Type B pancreatic cell (in vitro differentiated cells): ENCODE measurements at regions not wholly inside any gene's neighbourhood (a gene's known extent, or its start where the extent isn't known, plus 50 kb on each side); places are given as distances from the start of the nearest gene placed in this dataset.

Experiments used
- DNase-seq: peaks from one replicate; pipeline ENCODE4 v3.0.0; 2021; ENCODE audit warnings: mixed read lengths; ENCODE audit not compliant: unreplicated experiment; ENCODE audit errors: extremely low spot score
- H3K27ac Mint-ChIP-seq: 2 replicates; pipeline ENCODE4 v1.8.0; 2021; ENCODE audit warnings: mild to moderate bottlenecking, mixed read lengths
- H3K27me3 Mint-ChIP-seq: 2 replicates; pipeline ENCODE4 v1.8.0; 2021; ENCODE audit warnings: mixed read lengths
- H3K36me3 Mint-ChIP-seq: 2 replicates; pipeline ENCODE4 v1.8.0; 2021; ENCODE audit warnings: mixed read lengths
- H3K4me1 Mint-ChIP-seq: one replicate; pipeline ENCODE4 v1.8.0; 2021; ENCODE audit warnings: mixed read lengths; ENCODE audit not compliant: unreplicated experiment
- H3K4me3 Mint-ChIP-seq: 2 replicates; pipeline ENCODE4 v1.8.0; 2021; ENCODE audit warnings: mild to moderate bottlenecking, mixed read lengths
- H3K9me3 Mint-ChIP-seq: 2 replicates; pipeline ENCODE4 v1.8.0; 2021; ENCODE audit warnings: mixed read lengths
- CTCF ChIP-seq: fragments of 200-600 bp; sonication (generic); conservative IDR thresholded peaks from 2 replicates; pipeline ENCODE4 v1.5.0; 2021; ENCODE audit warnings: antibody characterized with exemption, mild to moderate bottlenecking

- Mint-ChIP-seq H3K36me3 (no peaks in the 10 kb centered on the region), H3K9me3 (peaks cover 4% of the 10 kb centered on the region), H3K4me3 (no peak overlapping the region), H3K4me1 (no peaks in the 10 kb centered on the region), H3K27me3 (no peaks in the 10 kb centered on the region), H3K27ac (no peak overlapping the region)
- no peak for TF ChIP-seq CTCF
- no peak for DNase-seq
These were observed 429.2 kb upstream of the HTR2A start for GRCh38 chr13:47326061-47326460.

- no peak for DNase-seq
- Mint-ChIP-seq H3K27ac (no peak overlapping the region), H3K4me1 (no peaks in the 10 kb centered on the region), H3K4me3 (no peak overlapping the region), H3K36me3 (no peaks in the 10 kb centered on the region), H3K9me3 (no peaks in the 10 kb centered on the region), H3K27me3 (peaks cover 4% of the 10 kb centered on the region)
- TF ChIP-seq CTCF, result no peak
These were observed 420.5 kb upstream of the HTR2A start for GRCh38 chr13:47317356-47317755.

GRCh38 chr13:47310401-47310800 is 413.5 kb upstream of the HTR2A start:
- H3K4me1 Mint-ChIP-seq, result no peaks in the 10 kb centered on the region
- TF ChIP-seq CTCF, result no peak
- peaks cover 13% of the 10 kb centered on the region for H3K9me3 Mint-ChIP-seq
- DNase-seq, result no peak
- no peaks in the 10 kb centered on the region for H3K27me3 Mint-ChIP-seq
- no peak overlapping the region for H3K27ac Mint-ChIP-seq
- no peak overlapping the region for H3K4me3 Mint-ChIP-seq
- H3K36me3 Mint-ChIP-seq, result no peaks in the 10 kb centered on the region

GRCh38 chr13:47306991-47307390 is 410.1 kb upstream of the HTR2A start:
- no peak for DNase-seq
- Mint-ChIP-seq H3K36me3 (no peaks in the 10 kb centered on the region), H3K4me1 (no peaks in the 10 kb centered on the region), H3K4me3 (no peak overlapping the region), H3K27ac (no peak overlapping the region), H3K27me3 (no peaks in the 10 kb centered on the region), H3K9me3 (peaks cover 17% of the 10 kb centered on the region)
- no peak for TF ChIP-seq CTCF

GRCh38 chr13:47303626-47304025 is 406.8 kb upstream of the HTR2A start:
- no peak overlapping the region for H3K4me3 Mint-ChIP-seq
- no peaks in the 10 kb centered on the region for H3K27me3 Mint-ChIP-seq
- no peak for DNase-seq
- no peaks in the 10 kb centered on the region for H3K36me3 Mint-ChIP-seq
- H3K4me1 Mint-ChIP-seq, result no peaks in the 10 kb centered on the region
- TF ChIP-seq CTCF, result no peak
- H3K27ac Mint-ChIP-seq, result no peak overlapping the region
- peaks cover 4% of the 10 kb centered on the region for H3K9me3 Mint-ChIP-seq

- H3K36me3 Mint-ChIP-seq, result no peaks in the 10 kb centered on the region
- no peak for DNase-seq
- no peaks in the 10 kb centered on the region for H3K27me3 Mint-ChIP-seq
- H3K27ac Mint-ChIP-seq, result no peak overlapping the region
- no peaks in the 10 kb centered on the region for H3K4me1 Mint-ChIP-seq
- no peak overlapping the region for H3K4me3 Mint-ChIP-seq
- H3K9me3 Mint-ChIP-seq, result no peaks in the 10 kb centered on the region
- TF ChIP-seq CTCF, result no peak
These were observed 402.5 kb upstream of the HTR2A start for GRCh38 chr13:47299304-47299703.
